Stimulated activated naive CD8-positive, alpha-beta T cell treated with anti-CD3 and anti-CD28 coated beads, Interleukin-15, Interleukin-2, amounts not matched to agents 100 U/mL and 50 U/mL, for 24 hours (primary cell): ENCODE measurements at regions not wholly inside any gene's neighbourhood (a gene's known extent, or its start where the extent isn't known, plus 50 kb on each side); places are given as distances from the start of the nearest gene placed in this dataset.
A peak's percentile ranks its signal among the peaks of the same experiment; 100 is the strongest.
"Not testable (repeated sequence)": the region's sequence is repeated elsewhere in the genome, so short reads cannot be mapped to it uniquely, and the experiment has no call there.

ENCODE experiments used
- ATAC-seq: fragments of 150-1000 bp; cut with Tn5 transposase; one replicate; pipeline ENCODE4 v1.10.0; 2021
- DNase-seq: peaks from one replicate; pipeline ENCODE4 v3.0.0; 2021

DNA sequence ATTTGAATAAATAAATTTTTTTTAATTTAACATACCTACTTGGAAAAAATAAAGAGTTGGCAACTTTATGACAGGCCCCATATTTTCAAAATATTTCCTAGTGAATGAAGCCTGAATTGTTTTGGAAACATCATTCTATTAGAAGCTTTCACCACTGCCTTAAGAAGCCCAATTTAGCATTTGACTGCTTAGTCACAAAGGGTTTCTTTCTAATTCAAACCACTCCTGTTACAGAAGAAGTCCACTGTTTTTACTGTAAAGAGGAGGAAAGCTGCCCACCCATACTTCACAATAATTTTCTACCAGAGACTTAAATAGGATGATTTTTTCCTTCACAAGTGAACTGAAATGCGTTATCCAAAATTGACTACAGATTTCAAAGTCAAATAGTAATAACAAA, 534.6 kb upstream of the PTBP2 start:
- ATAC-seq (no peak), DNase-seq (no peak)

DNA sequence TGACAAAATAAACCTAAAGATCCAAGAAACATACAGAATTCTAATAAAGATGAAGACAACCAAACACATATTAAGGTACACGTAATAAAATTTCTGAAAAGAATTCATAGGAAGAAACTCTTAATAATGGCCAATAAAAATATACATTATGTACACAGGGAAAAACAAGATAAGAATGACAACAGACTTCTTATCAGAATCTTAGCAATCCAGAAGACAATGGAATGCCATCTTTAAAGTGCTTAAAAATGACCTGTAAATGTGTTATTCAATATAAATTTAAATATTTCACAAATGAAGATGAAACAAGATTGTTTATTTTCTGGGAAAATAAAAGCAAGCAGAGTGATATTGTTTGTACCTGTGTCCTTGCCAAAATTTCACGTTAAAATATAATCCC, 530.4 kb upstream of the PTBP2 start:
- ATAC-seq (no peak), DNase-seq (no peak)

DNA sequence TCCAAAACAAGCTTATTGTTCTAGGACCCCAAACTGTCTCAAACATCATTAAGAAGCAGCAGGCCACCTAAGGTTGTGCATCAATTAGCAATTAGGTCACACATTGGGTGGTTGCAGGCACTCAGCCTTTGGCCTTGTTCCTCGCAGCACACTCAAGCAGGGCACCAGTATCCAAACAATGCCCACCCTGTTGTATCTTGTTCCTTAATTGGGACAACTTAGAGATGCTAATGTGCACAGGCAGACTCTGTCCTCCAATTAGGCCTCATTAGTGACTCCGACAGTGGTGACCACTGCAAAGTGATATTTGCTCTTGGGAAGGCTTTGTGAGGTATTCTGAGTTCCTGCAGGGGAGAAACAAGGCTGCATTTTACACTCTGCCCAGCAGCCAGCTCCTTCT, 515.1 kb upstream of the PTBP2 start:
- DNase-seq: no peak
- no peak for ATAC-seq

GRCh38 chr1:96207936-96208335, 513.6 kb upstream of the PTBP2 start:
- ATAC-seq: no peak
- no peak for DNase-seq

GRCh38 chr1:96208428-96208827, 513.2 kb upstream of the PTBP2 start:
- DNase-seq (no peak), ATAC-seq (no peak)

DNA sequence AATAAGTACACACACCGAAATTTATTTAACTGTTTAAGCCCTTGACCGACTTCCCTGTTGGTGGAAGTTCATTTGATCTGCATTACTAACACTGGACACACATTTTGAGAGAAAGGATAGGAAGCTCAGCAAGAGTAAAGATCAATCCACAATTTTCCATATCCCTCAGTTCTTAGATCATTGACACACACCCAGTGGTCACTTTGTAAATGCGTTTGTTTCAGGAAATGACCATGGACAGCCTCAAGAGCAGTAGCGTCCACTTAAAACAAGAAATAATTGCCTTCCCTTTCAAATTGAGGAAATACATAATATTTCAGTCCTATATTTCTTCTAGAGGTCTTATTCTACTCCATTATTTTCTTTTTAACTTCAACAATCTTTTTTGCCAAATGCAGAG, 511.5 kb upstream of the PTBP2 start:
- no peak for DNase-seq
- ATAC-seq: no peak

DNA sequence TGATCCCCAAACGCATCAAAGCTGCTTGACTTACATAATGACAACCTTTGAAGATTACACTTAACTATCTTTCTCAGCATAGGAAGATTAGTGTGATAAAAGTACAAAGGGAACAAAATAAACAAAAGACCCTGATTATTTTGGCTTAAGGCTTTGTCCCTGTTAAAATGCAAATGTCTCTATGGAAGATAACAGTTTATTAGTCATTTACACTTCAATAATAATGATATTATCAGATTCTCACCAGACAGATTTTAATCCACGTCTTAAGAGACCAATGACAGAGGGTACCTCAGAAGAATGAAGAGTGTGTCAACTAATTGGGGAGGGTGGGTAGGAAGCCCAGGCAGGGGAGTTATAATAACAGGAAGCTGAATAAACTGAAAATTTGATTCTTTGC, 510.4 kb upstream of the PTBP2 start:
- DNase-seq (no peak), ATAC-seq (no peak)

GRCh38 chr1:96214982-96215381, 506.6 kb upstream of the PTBP2 start:
- no peak for DNase-seq
- no peak for ATAC-seq

- DNase-seq (no peak), ATAC-seq (no peak)
Measured at GRCh38 chr1:96220651-96221050, 500.9 kb upstream of the PTBP2 start.

GRCh38 chr1:96222701-96223100, 498.9 kb upstream of the PTBP2 start:
- DNase-seq: no peak
- no peak for ATAC-seq

GRCh38 chr1:96224229-96224628, 497.4 kb upstream of the PTBP2 start:
- not testable (repeated sequence) for DNase-seq, ATAC-seq

- ATAC-seq: no peak
- DNase-seq: no peak
Measured at GRCh38 chr1:96233422-96233821, 488.2 kb upstream of the PTBP2 start.

- no peak for ATAC-seq
- no peak for DNase-seq
Measured at GRCh38 chr1:96234299-96234698, 487.3 kb upstream of the PTBP2 start.

DNA sequence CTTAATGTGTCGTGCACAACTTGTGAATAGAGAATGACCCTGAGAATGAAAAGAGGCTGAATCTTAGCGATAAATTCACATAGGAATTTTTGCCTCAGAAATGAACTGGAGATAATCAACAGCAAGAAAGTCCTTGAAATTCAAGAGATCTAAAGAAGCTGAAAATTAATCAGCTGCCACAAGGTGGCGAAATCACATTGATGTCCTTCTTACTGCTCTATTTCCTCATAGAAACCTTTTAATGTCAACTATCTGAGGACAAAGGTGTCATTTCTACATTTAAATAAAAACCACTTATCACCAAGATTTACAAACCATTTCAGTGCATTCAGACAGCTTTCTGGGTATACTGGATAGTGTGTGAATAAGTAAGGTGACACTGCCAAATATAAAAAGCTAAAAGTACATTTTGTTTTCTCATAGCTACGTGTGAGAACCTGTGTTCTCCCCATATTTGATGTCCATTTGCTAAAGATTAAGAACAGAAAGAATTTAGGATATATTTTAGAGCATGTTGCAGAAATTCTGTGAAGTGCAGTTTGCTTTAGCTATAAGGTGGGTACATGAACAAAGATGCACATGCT, 485.3 kb upstream of the PTBP2 start:
- DNase-seq: peak; percentile 3

GRCh38 chr1:96238426-96238825, 483.2 kb upstream of the PTBP2 start:
- DNase-seq: no peak
- no peak for ATAC-seq

More for the DNA sequence above, 485.3 kb upstream of the PTBP2 start:
- ATAC-seq: no peak

DNA sequence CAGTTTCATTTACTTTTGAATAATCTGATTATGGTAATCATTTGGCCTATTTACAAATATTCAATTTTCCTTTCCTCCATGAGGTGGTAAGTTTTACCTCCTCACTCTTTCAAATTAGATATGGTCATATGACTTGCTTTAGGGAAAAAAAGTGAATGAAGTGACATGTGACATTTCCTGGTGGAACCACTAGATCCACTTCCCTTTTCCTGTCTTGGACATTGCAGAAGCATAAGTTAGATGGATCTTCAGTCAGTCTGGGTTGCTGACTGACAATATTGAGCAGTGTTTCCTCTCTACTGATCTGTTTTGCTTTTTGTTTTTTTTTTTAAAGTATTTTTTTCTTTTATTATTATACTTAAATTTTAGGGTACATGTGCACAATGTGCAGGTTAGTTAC, 481.1 kb upstream of the PTBP2 start:
- ATAC-seq (no peak), DNase-seq (no peak)

DNA sequence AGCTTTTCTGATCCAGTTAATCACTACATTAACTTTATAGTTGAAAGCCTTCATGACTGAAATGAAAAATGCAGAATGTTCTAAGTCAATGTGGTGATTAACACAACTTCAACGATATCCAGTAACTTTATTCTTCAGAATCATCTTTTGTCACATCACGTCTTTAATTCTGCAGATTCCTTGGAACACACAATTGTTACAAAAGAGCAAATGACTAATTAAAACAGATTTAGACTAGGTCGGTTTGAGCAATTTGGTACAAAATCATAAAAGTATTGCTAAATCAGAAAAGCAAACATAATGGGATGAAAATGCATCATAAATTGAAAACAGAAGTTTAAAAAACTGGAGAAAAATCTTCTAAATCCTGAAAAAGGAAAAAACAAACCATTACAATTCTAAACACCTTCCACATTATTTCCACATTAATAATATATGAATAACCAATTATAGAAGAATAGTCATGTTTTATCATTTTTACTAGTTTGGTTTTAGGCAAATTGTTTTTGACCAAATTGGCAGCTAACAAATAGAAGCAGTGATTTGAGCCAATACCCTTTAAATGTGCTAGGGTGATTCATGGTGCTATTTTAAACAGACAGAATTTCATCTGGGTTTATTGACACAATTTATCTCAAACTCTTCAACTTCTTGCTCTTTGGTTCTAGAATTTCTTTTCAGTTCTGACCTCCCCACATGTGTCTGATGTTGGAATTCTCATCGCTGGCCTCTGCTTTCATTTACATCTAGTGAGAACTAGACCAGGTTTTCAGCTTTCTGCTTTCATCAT, 468.1 kb upstream of the PTBP2 start:
- DNase-seq (no peak), ATAC-seq (no peak)

- ATAC-seq (no peak), DNase-seq (no peak)
Measured at GRCh38 chr1:96256130-96256790, 465.3 kb upstream of the PTBP2 start.

GRCh38 chr1:96259399-96259798, 462.2 kb upstream of the PTBP2 start:
- ATAC-seq: no peak

DNA sequence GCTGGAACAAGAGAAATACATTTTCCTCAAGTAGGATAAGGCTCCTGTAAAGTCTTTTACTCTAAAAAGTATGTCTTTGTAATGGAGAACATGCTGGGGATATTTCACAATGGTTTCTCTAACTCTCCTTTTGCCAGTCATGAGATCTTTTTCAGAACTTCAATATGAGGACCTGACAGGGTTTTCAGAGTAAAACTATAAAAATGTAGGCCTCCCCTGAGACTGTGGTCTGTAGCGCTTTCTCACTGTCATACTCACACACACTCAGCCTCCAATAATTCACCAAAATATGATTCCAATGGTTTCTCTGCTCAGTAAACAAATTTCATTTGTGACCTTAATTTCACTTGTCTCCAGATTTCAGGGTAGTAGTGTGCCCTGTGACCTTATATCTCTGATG, 440.1 kb upstream of the PTBP2 start:
- DNase-seq: no peak
- no peak for ATAC-seq

More at GRCh38 chr1:96259399-96259798, 462.2 kb upstream of the PTBP2 start:
- DNase-seq: no peak

GRCh38 chr1:96290033-96290432, 431.6 kb upstream of the PTBP2 start:
- no peak for ATAC-seq

DNA sequence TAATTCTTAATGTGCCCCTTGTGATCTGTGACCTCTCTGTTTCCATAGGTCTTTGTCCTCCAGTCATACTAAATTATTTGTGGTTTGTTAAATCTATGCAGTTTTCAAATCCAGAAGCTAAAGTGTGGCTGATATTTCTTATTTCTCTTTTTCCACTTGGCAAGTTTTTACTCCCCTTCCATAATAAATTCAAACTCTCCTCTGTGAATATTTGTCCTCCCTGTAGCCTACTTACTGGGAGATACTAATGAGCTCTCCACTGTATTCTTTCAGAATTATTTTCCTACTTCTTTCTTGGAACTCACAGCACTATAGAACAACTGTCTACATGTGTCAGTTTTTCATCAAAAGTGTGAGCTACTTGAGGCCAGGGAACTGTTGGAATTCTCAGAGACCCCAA, 430.8 kb upstream of the PTBP2 start:
- DNase-seq (no peak), ATAC-seq (no peak)

More at GRCh38 chr1:96290033-96290432, 431.6 kb upstream of the PTBP2 start:
- DNase-seq: no peak

- DNase-seq (no peak), ATAC-seq (no peak)
Measured at GRCh38 chr1:96291468-96291867, 430.1 kb upstream of the PTBP2 start.

DNA sequence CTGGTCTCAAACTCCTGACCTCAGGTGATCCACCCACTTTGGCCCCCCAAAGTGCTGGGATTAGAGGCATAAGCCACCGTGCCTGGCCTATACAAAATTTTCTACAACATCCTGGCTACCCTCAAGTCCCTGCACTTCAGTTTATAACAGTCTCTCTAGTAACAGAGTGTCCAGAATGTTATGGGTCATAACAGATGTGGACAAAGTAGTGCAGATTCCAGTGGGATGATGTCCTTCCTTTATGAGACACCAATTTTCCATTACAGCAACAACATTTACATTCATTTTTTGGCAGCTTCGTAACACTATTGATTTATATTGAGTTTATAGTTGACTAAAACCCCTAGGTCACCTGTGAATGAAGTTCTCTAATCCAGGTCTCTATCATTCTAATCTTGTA, 429.4 kb upstream of the PTBP2 start:
- no peak for DNase-seq
- ATAC-seq: no peak
